ENCODE measurements at regions not wholly inside any gene's neighbourhood (a gene's known extent, or its start where the extent isn't known, plus 50 kb on each side); places are given as distances from the start of the nearest gene placed in this dataset.

DNA sequence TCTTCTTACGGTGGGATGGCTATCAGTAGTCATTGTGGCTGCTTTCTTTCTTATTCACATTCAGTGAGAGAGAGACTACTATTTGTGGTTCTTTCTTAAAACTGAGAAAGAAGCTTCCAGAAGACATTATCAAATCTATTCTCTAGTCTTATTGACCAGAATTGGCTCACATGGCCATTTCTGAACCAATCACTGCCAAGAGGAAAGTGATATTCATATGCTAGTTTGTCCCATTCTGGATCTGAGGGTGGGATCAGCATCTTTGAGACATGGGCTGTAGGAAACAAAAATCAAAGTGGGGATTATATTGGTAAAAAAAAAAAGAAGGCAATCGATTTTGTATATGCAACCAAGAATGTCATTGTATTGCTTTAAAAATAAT is 106.4 kb upstream of the RASGRP1 start:
- TF ChIP-seq, protein P1, sequence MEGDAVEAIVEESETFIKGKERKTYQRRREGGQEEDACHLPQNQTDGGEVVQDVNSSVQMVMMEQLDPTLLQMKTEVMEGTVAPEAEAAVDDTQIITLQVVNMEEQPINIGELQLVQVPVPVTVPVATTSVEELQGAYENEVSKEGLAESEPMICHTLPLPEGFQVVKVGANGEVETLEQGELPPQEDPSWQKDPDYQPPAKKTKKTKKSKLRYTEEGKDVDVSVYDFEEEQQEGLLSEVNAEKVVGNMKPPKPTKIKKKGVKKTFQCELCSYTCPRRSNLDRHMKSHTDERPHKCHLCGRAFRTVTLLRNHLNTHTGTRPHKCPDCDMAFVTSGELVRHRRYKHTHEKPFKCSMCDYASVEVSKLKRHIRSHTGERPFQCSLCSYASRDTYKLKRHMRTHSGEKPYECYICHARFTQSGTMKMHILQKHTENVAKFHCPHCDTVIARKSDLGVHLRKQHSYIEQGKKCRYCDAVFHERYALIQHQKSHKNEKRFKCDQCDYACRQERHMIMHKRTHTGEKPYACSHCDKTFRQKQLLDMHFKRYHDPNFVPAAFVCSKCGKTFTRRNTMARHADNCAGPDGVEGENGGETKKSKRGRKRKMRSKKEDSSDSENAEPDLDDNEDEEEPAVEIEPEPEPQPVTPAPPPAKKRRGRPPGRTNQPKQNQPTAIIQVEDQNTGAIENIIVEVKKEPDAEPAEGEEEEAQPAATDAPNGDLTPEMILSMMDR (conservative IDR thresholded peaks at IDR 0.05; ENCODE audit: low read depth, low read length): no peak
- TF ChIP-seq EZH2 (IDR thresholded peaks at IDR 0.05; ENCODE audit: borderline replicate concordance, low read depth, low read length, poor library complexity, severe bottlenecking): no peak
